ENCODE measurements at regions not wholly inside any gene's neighbourhood (a gene's known extent, or its start where the extent isn't known, plus 50 kb on each side); places are given as distances from the start of the nearest gene placed in this dataset.

GRCh38 chr3:187951452-187952190 is 202.3 kb upstream of the LPP start:
- no peak overlapping the region for H3K9ac ChIP-seq (ENCODE audit: low read length)
- no peak overlapping the region for H3K23ac ChIP-seq (ENCODE audit: low read length)
- no peak overlapping the region for H3K18ac ChIP-seq (ENCODE audit: low read length)
- H3K4me2 ChIP-seq (ENCODE audit: low read length): no peak overlapping the region
- no peak overlapping the region for H4K91ac ChIP-seq (ENCODE audit: low read depth, low read length)
- H3K36me3 ChIP-seq (ENCODE audit: control insufficient read depth in 1 of 2, insufficient read depth in 2 of 2, low read length in 2 of 2): no peaks in the 10 kb centered on the region
- no peak for DNase-seq
- H3K27me3 ChIP-seq (ENCODE audit: insufficient read depth, low read length): no peaks in the 10 kb centered on the region
- no peak overlapping the region for H2AFZ ChIP-seq (ENCODE audit: insufficient read depth, low read length, poor library complexity)
- no CpG with 5 or more reads among the region's 1 CpG for WGBS (ENCODE audit: extremely low coverage, insufficient coverage, insufficient read length)
- H3K79me1 ChIP-seq (ENCODE audit: low read length): no peaks in the 10 kb centered on the region
- H2BK120ac ChIP-seq (ENCODE audit: insufficient read depth, low read length, poor library complexity): no peak overlapping the region
- H2BK5ac ChIP-seq (ENCODE audit: low read depth, low read length, poor library complexity): no peak overlapping the region
- H3K27ac ChIP-seq (ENCODE audit: low read depth, low read length): no peak overlapping the region
- peaks cover 3% of the 10 kb centered on the region in 2 experiments for H3K4me1 ChIP-seq (ENCODE audit: control insufficient read depth in 1 of 2, insufficient read depth in 2 of 2, low read length in 2 of 2)
- H2AK5ac ChIP-seq (ENCODE audit: low read length): no peak overlapping the region
- no peak overlapping the region for H2BK12ac ChIP-seq (ENCODE audit: low read length)
- H3K9me3 ChIP-seq (ENCODE audit: insufficient read depth, low read depth, low read length): no peaks in the 10 kb centered on the region
- H3K14ac ChIP-seq (ENCODE audit: low read length): no peak overlapping the region
- no peak overlapping the region for H4K8ac ChIP-seq (ENCODE audit: low read depth, low read length)
- H4K12ac ChIP-seq (ENCODE audit: low read depth, low read length): no peak overlapping the region
- no peak overlapping the region for H3K4ac ChIP-seq (ENCODE audit: low read depth, low read length)
- H3K79me2 ChIP-seq (ENCODE audit: control insufficient read depth, insufficient read depth, low read length, poor library complexity): no peaks in the 10 kb centered on the region
- H3K4me3 ChIP-seq (ENCODE audit: low read depth, low read length): no peak overlapping the region

DNA sequence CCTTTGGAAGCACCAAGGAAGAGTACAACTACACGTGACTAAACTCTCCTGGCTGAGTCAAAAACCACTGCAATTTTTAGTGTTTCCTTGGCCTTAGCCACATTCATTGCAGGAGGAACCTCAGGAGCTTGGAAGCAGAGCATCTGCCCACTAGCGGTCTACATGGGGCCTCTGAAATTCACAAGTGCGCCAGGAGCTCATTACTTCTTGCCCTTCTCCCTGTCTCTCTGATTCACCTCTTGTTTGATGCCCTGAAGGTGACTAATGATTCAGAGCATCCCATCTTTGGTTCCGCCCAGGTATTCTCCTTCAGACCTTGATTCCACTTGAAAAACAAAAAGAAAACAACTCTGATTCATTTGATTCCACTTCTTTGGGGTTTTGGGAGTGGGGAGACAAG is 201.1 kb upstream of the LPP start:
- H3K4me1 ChIP-seq (ENCODE audit: control insufficient read depth in 1 of 2, insufficient read depth in 2 of 2, low read length in 2 of 2): peaks cover 0 to 2% of the 10 kb centered on the region in 2 experiments
- H3K79me1 ChIP-seq (ENCODE audit: low read length): no peaks in the 10 kb centered on the region
- H3K4me2 ChIP-seq (ENCODE audit: low read length): no peak overlapping the region
- no peak for DNase-seq
- no CpG with 5 or more reads among the region's 4 CpGs for WGBS (ENCODE audit: extremely low coverage, insufficient coverage, insufficient read length)
- no peak overlapping the region for H2BK120ac ChIP-seq (ENCODE audit: insufficient read depth, low read length, poor library complexity)
- H2AFZ ChIP-seq (ENCODE audit: insufficient read depth, low read length, poor library complexity): no peak overlapping the region
- H2BK5ac ChIP-seq (ENCODE audit: low read depth, low read length, poor library complexity): no peak overlapping the region
- no peak overlapping the region for H3K14ac ChIP-seq (ENCODE audit: low read length)
- H2AK5ac ChIP-seq (ENCODE audit: low read length): no peak overlapping the region
- H3K4ac ChIP-seq (ENCODE audit: low read depth, low read length): no peak overlapping the region
- no peak overlapping the region for H3K27ac ChIP-seq (ENCODE audit: low read depth, low read length)
- H3K23ac ChIP-seq (ENCODE audit: low read length): no peak overlapping the region
- H4K8ac ChIP-seq (ENCODE audit: low read depth, low read length): no peak overlapping the region
- no peak overlapping the region for H3K9ac ChIP-seq (ENCODE audit: low read length)
- H4K12ac ChIP-seq (ENCODE audit: low read depth, low read length): no peak overlapping the region
- no peaks in the 10 kb centered on the region for H3K9me3 ChIP-seq (ENCODE audit: insufficient read depth, low read depth, low read length)
- no peak overlapping the region for H4K91ac ChIP-seq (ENCODE audit: low read depth, low read length)
- no peaks in the 10 kb centered on the region for H3K79me2 ChIP-seq (ENCODE audit: control insufficient read depth, insufficient read depth, low read length, poor library complexity)
- H3K4me3 ChIP-seq (ENCODE audit: low read depth, low read length): no peak overlapping the region
- no peaks in the 10 kb centered on the region for H3K27me3 ChIP-seq (ENCODE audit: insufficient read depth, low read length)
- no peak overlapping the region for H3K18ac ChIP-seq (ENCODE audit: low read length)
- H3K36me3 ChIP-seq (ENCODE audit: control insufficient read depth in 1 of 2, insufficient read depth in 2 of 2, low read length in 2 of 2): no peaks in the 10 kb centered on the region
- no peak overlapping the region for H2BK12ac ChIP-seq (ENCODE audit: low read length)

- no peak overlapping the region for H3K23ac ChIP-seq (ENCODE audit: low read length)
- no peak overlapping the region for H4K91ac ChIP-seq (ENCODE audit: low read depth, low read length)
- H3K79me1 ChIP-seq (ENCODE audit: low read length): no peaks in the 10 kb centered on the region
- no peak overlapping the region for H3K4me3 ChIP-seq (ENCODE audit: low read depth, low read length)
- H3K18ac ChIP-seq (ENCODE audit: low read length): no peak overlapping the region
- H3K27ac ChIP-seq (ENCODE audit: low read depth, low read length): no peak overlapping the region
- DNase-seq: no peak
- H3K9me3 ChIP-seq (ENCODE audit: insufficient read depth, low read depth, low read length): no peaks in the 10 kb centered on the region
- no CpG with 5 or more reads among the region's 2 CpGs for WGBS (ENCODE audit: extremely low coverage, insufficient coverage, insufficient read length)
- H3K14ac ChIP-seq (ENCODE audit: low read length): no peak overlapping the region
- no peak overlapping the region for H2BK120ac ChIP-seq (ENCODE audit: insufficient read depth, low read length, poor library complexity)
- no peak overlapping the region for H2BK5ac ChIP-seq (ENCODE audit: low read depth, low read length, poor library complexity)
- no peak overlapping the region for H2BK12ac ChIP-seq (ENCODE audit: low read length)
- peaks cover 0 to 2% of the 10 kb centered on the region in 2 experiments for H3K4me1 ChIP-seq (ENCODE audit: control insufficient read depth in 1 of 2, insufficient read depth in 2 of 2, low read length in 2 of 2)
- H3K9ac ChIP-seq (ENCODE audit: low read length): no peak overlapping the region
- no peak overlapping the region for H2AK5ac ChIP-seq (ENCODE audit: low read length)
- H4K8ac ChIP-seq (ENCODE audit: low read depth, low read length): no peak overlapping the region
- no peaks in the 10 kb centered on the region for H3K36me3 ChIP-seq (ENCODE audit: control insufficient read depth in 1 of 2, insufficient read depth in 2 of 2, low read length in 2 of 2)
- no peak overlapping the region for H4K12ac ChIP-seq (ENCODE audit: low read depth, low read length)
- no peak overlapping the region for H2AFZ ChIP-seq (ENCODE audit: insufficient read depth, low read length, poor library complexity)
- H3K4ac ChIP-seq (ENCODE audit: low read depth, low read length): no peak overlapping the region
- H3K79me2 ChIP-seq (ENCODE audit: control insufficient read depth, insufficient read depth, low read length, poor library complexity): no peaks in the 10 kb centered on the region
- no peaks in the 10 kb centered on the region for H3K27me3 ChIP-seq (ENCODE audit: insufficient read depth, low read length)
- H3K4me2 ChIP-seq (ENCODE audit: low read length): no peak overlapping the region
These were observed 199.5 kb upstream of the LPP start for GRCh38 chr3:187954516-187954872.

DNA sequence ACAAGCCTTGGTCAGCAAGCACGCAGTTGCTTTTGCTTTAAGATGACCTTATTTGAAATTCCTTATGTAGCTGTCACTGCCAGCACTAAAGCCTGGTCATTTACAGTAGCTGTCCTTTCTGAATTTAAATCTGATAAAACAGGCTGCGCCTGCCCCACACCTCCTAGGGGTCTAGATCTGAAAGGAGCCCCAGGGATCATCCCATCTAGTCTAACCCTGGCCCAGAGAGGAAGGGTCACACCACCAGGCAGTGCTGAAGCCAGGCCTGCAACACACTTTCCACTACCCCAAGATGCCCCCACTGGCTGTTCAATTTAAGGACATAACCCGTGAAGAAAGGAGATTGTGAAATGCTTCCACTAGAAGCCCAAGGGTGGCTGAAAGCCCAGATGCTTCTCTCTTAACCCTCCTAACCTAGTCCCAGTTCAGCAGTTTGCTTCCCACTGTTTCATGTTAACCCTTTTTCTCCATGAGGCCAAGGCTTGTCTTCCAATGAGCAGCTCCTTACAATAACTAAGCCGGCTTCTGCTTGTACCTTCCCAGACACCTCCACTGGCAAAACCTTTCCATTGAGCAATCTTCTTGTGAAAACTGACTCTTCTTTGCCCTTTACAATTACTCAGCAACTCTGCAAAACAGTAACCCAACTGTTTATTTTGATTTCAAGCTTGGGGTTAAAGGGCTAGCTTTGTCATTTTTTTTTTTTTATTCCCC is 198.9 kb upstream of the LPP start:
- Histone ChIP-seq H3K9me3 (ENCODE audit: insufficient read depth, low read depth, low read length) (no peaks in the 10 kb centered on the region), H4K8ac (ENCODE audit: low read depth, low read length) (no peak overlapping the region), H3K23ac (ENCODE audit: low read length) (no peak overlapping the region), H3K36me3 (ENCODE audit: control insufficient read depth in 1 of 2, insufficient read depth in 2 of 2, low read length in 2 of 2) (no peaks in the 10 kb centered on the region), H3K27ac (ENCODE audit: low read depth, low read length) (no peak overlapping the region), H3K18ac (ENCODE audit: low read length) (no peak overlapping the region), H3K4me2 (ENCODE audit: low read length) (no peak overlapping the region), H4K91ac (ENCODE audit: low read depth, low read length) (no peak overlapping the region), H3K4ac (ENCODE audit: low read depth, low read length) (no peak overlapping the region), H3K9ac (ENCODE audit: low read length) (no peak overlapping the region), H2AK5ac (ENCODE audit: low read length) (no peak overlapping the region), H3K79me1 (ENCODE audit: low read length) (no peaks in the 10 kb centered on the region), H2BK12ac (ENCODE audit: low read length) (no peak overlapping the region), H3K4me3 (ENCODE audit: low read depth, low read length) (no peak overlapping the region), H2BK120ac (ENCODE audit: insufficient read depth, low read length, poor library complexity) (no peak overlapping the region), H3K4me1 (ENCODE audit: control insufficient read depth in 1 of 2, insufficient read depth in 2 of 2, low read length in 2 of 2) (peaks cover 0 to 2% of the 10 kb centered on the region in 2 experiments), H3K14ac (ENCODE audit: low read length) (no peak overlapping the region), H2AFZ (ENCODE audit: insufficient read depth, low read length, poor library complexity) (no peak overlapping the region), H4K12ac (ENCODE audit: low read depth, low read length) (no peak overlapping the region), H3K27me3 (ENCODE audit: insufficient read depth, low read length) (no peaks in the 10 kb centered on the region), H3K79me2 (ENCODE audit: control insufficient read depth, insufficient read depth, low read length, poor library complexity) (no peaks in the 10 kb centered on the region), H2BK5ac (ENCODE audit: low read depth, low read length, poor library complexity) (no peak overlapping the region)
- no CpG with 5 or more reads among the region's 4 CpGs for WGBS (ENCODE audit: extremely low coverage, insufficient coverage, insufficient read length)
- peak; percentile 54 to 64 for DNase-seq
